Head of caudate nucleus (tissue), 42 donors: ENCODE measurements at regions not wholly inside any gene's neighbourhood (a gene's known extent, or its start where the extent isn't known, plus 50 kb on each side); places are given as distances from the start of the nearest gene placed in this dataset.

Source experiments
- DNase-seq, 42 donors: peaks; one replicate each; pipeline versions ENCODE4 v3.0.0 to v3.0.0-alpha.2; 2020 to 2021; ENCODE audit warnings: mixed read lengths in 7 of 42
- intact Hi-C: fragments of 100-400 bp; cut with DNase I; formaldehyde crosslinking; loops from one replicate; pipeline ENCODE4 v1.15.0; 2022

GRCh38 chr5:164341056-164341619 is 835.7 kb downstream of the MAT2B start:
- intact Hi-C loops, result no loop called here
- no peak for DNase-seq

- DNase-seq, result peak in 26 of 42 donors; percentile 3 to 59 (median 18)
- intact Hi-C loops, result no loop called here
Observed at GRCh38 chr5:164345173-164345849, 839.9 kb downstream of the MAT2B start.

GRCh38 chr5:164345853-164346252 is 840.4 kb downstream of the MAT2B start:
- no peak for DNase-seq

GRCh38 chr5:164346785-164347630 is 841.6 kb downstream of the MAT2B start:
- DNase-seq, result no peak

More at GRCh38 chr5:164345853-164346252, 840.4 kb downstream of the MAT2B start:
- intact Hi-C loops, result no loop called here

GRCh38 chr5:164350236-164350635 is 844.8 kb downstream of the MAT2B start:
- intact Hi-C loops, result no loop called here
- DNase-seq, result no peak

More at GRCh38 chr5:164346785-164347630, 841.6 kb downstream of the MAT2B start:
- intact Hi-C loops, result no loop called here

GRCh38 chr5:164351245-164351834 is 845.9 kb downstream of the MAT2B start:
- no peak for DNase-seq
- intact Hi-C loops, result no loop called here

- intact Hi-C loops, result no loop called here
- DNase-seq, result no peak
Observed at GRCh38 chr5:164352695-164353094, 847.3 kb downstream of the MAT2B start.

- no peak for DNase-seq
- intact Hi-C loops, result no loop called here
Observed at GRCh38 chr5:164353155-164353554, 847.7 kb downstream of the MAT2B start.

- DNase-seq, result no peak
- intact Hi-C loops, result no loop called here
Observed at GRCh38 chr5:164354139-164354751, 848.8 kb downstream of the MAT2B start.

GRCh38 chr5:164355267-164355830 is 849.9 kb downstream of the MAT2B start:
- no peak for DNase-seq
- intact Hi-C loops, result no loop called here

GRCh38 chr5:164356790-164357189 is 851.4 kb downstream of the MAT2B start:
- intact Hi-C loops, result no loop called here
- DNase-seq, result no peak

GRCh38 chr5:164357395-164358033 is 852.1 kb downstream of the MAT2B start:
- intact Hi-C loops, result no loop called here
- DNase-seq, result no peak

GRCh38 chr5:164358531-164359259 is 853.3 kb downstream of the MAT2B start:
- no peak for DNase-seq
- intact Hi-C loops, result no loop called here

- intact Hi-C loops, result no loop called here
- no peak for DNase-seq
Observed at GRCh38 chr5:164359260-164360255, 854.1 kb downstream of the MAT2B start.

- intact Hi-C loops, result no loop called here
- DNase-seq, result no peak
Observed at GRCh38 chr5:164360589-164360988, 855.2 kb downstream of the MAT2B start.

GRCh38 chr5:164361986-164362385 is 856.6 kb downstream of the MAT2B start:
- intact Hi-C loops, result no loop called here
- DNase-seq, result no peak

- intact Hi-C loops, result no loop called here
- no peak for DNase-seq
Observed at GRCh38 chr5:164362835-164363234, 857.4 kb downstream of the MAT2B start.
